NB4 (cell line): ENCODE measurements at regions not wholly inside any gene's neighbourhood (a gene's known extent, or its start where the extent isn't known, plus 50 kb on each side); places are given as distances from the start of the nearest gene placed in this dataset.

Experiments
- CTCF ChIP-seq: IDR thresholded peaks from one replicate; pipeline ENCODE4 v1.5.1; 2012; ENCODE audit warnings: low read depth, low read length
- MAX ChIP-seq: IDR thresholded peaks from 2 replicates; pipeline ENCODE4 v1.6.1; 2011; ENCODE audit warnings: low read depth, low read length
- MYC ChIP-seq: IDR thresholded peaks from 2 replicates; pipeline ENCODE4 v1.6.1; 2011; ENCODE audit warnings: low read depth, low read length
- POLR2A ChIP-seq: IDR thresholded peaks from 2 replicates; pipeline ENCODE4 v1.6.1; 2011; ENCODE audit warnings: mild to moderate bottlenecking; ENCODE audit not compliant: insufficient read length; ENCODE audit errors: extremely low read depth

GRCh38 chr4:156198511-156198910 lies 244.8 kb upstream of the CTSO start:
- no peak for TF ChIP-seq CTCF
- no peak for TF ChIP-seq POLR2A
- no peak for TF ChIP-seq MAX
- TF ChIP-seq MYC, result no peak
